H7 (cell line): ENCODE measurements at regions not wholly inside any gene's neighbourhood (a gene's known extent, or its start where the extent isn't known, plus 50 kb on each side); places are given as distances from the start of the nearest gene placed in this dataset.

ENCODE experiments used
- DNase-seq: peaks from one replicate; pipeline ENCODE4 v3.0.0; 2012
- H3K27me3 ChIP-seq: 2 replicates; pipeline ENCODE4 v1.6.0; 2011; ENCODE audit warnings: mild to moderate bottlenecking, low read length; ENCODE audit not compliant: control insufficient read depth, insufficient read depth
- H3K36me3 ChIP-seq: replicated peaks from 2 replicates; pipeline ENCODE4 v1.5.1; 2011; ENCODE audit warnings: low read length; ENCODE audit not compliant: control insufficient read depth, insufficient read depth
- H3K4me3 ChIP-seq: 2 replicates; pipeline ENCODE4 v1.5.1; 2011; ENCODE audit warnings: low read depth, mild to moderate bottlenecking, control low read depth, low read length, moderate library complexity; ENCODE audit not compliant: insufficient read depth

GRCh38 chr9:86795823-86796553 is 151.3 kb downstream of the GAS1 start:
- Histone ChIP-seq H3K27me3 (no peaks in the 10 kb centered on the region), H3K4me3 (no peak overlapping the region), H3K36me3 (no peaks in the 10 kb centered on the region)
- DNase-seq = no peak

- no peaks in the 10 kb centered on the region for H3K27me3 ChIP-seq
- H3K36me3 ChIP-seq = no peaks in the 10 kb centered on the region
- H3K4me3 ChIP-seq = no peak overlapping the region
- DNase-seq = no peak
These were observed 152.3 kb downstream of the GAS1 start for GRCh38 chr9:86795047-86795442.

DNA sequence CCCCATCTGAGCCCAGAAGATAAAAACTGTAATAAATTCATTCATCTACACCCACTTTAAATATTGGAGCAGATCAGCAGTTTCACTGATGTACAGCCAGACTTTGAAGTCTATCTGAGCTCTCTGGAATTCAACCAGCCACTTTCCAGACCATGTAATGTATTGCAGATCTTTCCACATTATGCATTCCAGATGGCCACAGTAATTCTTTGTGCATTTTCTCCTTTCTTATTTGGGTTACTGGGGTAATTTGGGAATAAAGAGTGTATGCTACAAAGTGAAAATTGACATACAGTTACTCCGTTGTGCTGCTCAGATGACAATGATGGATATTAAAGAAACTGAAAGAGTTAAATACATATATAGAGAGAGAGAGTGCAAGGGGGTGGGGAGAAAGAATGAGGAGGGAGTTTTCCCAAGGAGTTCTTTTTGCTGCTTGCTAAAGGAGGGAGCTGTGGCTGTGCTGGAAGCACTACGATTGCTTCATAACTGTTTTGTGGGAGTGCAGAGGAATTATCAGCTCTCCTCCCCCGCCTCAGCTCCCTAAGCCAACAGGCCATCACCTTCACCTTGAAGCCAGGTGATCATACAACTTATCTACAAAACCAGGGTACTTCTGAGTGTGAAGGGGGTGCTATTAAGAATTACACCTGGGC is 152.8 kb downstream of the GAS1 start:
- no peak for DNase-seq
- Histone ChIP-seq H3K27me3 (no peaks in the 10 kb centered on the region), H3K36me3 (no peaks in the 10 kb centered on the region), H3K4me3 (no peak overlapping the region)

GRCh38 chr9:86792136-86792535 is 155.2 kb downstream of the GAS1 start:
- no peak for DNase-seq
- Histone ChIP-seq H3K27me3 (no peaks in the 10 kb centered on the region), H3K4me3 (no peak overlapping the region), H3K36me3 (no peaks in the 10 kb centered on the region)

- H3K36me3 ChIP-seq = no peaks in the 10 kb centered on the region
- DNase-seq = no peak
- H3K4me3 ChIP-seq = no peak overlapping the region
These were observed 156.5 kb downstream of the GAS1 start for GRCh38 chr9:86790805-86791204.

GRCh38 chr9:86788456-86788855 is 158.8 kb downstream of the GAS1 start:
- no peak for DNase-seq
- Histone ChIP-seq H3K4me3 (no peak overlapping the region), H3K36me3 (no peaks in the 10 kb centered on the region), H3K27me3 (no peaks in the 10 kb centered on the region)

More at GRCh38 chr9:86790805-86791204, 156.5 kb downstream of the GAS1 start:
- H3K27me3 ChIP-seq = no peaks in the 10 kb centered on the region

DNA sequence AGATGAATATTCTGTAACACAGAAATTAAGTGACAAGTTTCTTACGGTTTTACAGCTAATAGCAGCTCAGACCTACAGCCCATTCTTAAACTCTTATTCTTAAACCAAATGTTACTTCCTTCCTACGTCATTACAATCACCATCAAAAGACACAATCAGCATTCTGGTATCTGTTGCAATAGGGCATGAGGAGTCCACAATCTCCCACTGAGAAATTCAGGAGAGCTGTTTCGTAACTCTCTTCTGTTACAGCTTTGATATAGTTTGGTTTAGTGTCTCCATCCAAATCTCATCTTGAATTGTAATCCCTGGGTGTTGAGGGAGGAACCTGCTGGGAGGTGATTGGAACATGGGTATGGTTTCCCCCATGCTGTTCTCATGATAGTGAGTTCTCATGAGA is 163.4 kb downstream of the GAS1 start:
- H3K36me3 ChIP-seq = no peaks in the 10 kb centered on the region
- no peak overlapping the region for H3K4me3 ChIP-seq
- DNase-seq = no peak
- no peaks in the 10 kb centered on the region for H3K27me3 ChIP-seq

DNA sequence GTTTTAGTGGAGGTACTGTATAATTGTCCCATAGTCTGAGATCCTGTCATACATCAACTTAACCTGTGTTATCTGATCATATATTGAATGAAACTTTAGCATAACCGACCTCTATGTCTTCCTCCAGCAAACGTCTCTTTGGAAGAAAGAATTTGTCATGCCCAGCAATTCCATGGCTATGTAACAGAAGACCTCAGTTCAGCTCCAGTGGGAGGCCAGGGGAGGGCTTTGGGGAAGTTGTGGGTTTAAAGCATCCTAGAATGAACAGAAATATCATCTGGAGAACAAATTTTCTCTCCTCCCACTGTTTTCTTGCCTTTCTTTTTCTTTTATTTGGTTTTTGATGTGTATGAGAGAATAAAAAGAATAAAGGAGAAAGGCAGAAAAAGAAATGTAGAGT is 164.5 kb downstream of the GAS1 start:
- H3K36me3 ChIP-seq = no peaks in the 10 kb centered on the region
- no peaks in the 10 kb centered on the region for H3K27me3 ChIP-seq
- H3K4me3 ChIP-seq = no peak overlapping the region
- DNase-seq = no peak

- Histone ChIP-seq H3K4me3 (no peak overlapping the region), H3K36me3 (no peaks in the 10 kb centered on the region), H3K27me3 (no peaks in the 10 kb centered on the region)
- no peak for DNase-seq
These were observed 168.5 kb downstream of the GAS1 start for GRCh38 chr9:86778761-86779160.

- H3K4me3 ChIP-seq = no peak overlapping the region
- no peak for DNase-seq
- H3K27me3 ChIP-seq = no peaks in the 10 kb centered on the region
- H3K36me3 ChIP-seq = no peaks in the 10 kb centered on the region
These were observed 171.6 kb downstream of the GAS1 start for GRCh38 chr9:86775718-86776117.

- Histone ChIP-seq H3K36me3 (no peaks in the 10 kb centered on the region), H3K27me3 (no peaks in the 10 kb centered on the region), H3K4me3 (no peak overlapping the region)
- no peak for DNase-seq
These were observed 173.2 kb downstream of the GAS1 start for GRCh38 chr9:86774116-86774515.

DNA sequence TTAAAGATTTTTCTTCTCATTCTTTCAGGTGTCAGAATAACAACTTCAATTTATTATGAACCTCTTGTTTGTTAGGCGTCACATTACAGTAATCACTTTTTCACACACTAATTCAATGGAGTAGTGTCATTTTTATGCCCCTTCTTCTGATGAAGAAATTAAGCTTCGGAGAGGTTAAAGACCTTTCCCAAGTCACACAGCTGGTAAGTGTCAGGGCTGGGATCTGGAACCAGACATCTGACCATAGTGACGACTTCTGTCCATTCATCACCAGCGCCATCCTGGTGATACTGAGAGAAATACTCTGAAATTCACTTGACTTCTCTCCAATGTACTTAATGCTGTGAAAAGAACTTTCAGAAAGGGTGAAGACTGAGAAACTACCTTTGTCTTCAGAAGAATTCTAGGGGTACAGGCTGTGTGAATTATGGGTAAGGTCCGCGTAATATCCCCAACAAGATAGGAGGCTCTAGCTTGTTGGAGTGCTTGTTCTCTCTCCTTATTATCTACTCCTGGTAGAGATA is 173.8 kb downstream of the GAS1 start:
- H3K27me3 ChIP-seq = no peaks in the 10 kb centered on the region
- H3K36me3 ChIP-seq = no peaks in the 10 kb centered on the region
- no peak for DNase-seq
- no peak overlapping the region for H3K4me3 ChIP-seq

- no peak overlapping the region for H3K4me3 ChIP-seq
These were observed 174.7 kb downstream of the GAS1 start for GRCh38 chr9:86772635-86772993.

GRCh38 chr9:86771941-86772634 is 175.2 kb downstream of the GAS1 start:
- DNase-seq = no peak
- H3K36me3 ChIP-seq = no peaks in the 10 kb centered on the region
- H3K27me3 ChIP-seq = no peaks in the 10 kb centered on the region
- H3K4me3 ChIP-seq = no peak overlapping the region

More at GRCh38 chr9:86772635-86772993, 174.7 kb downstream of the GAS1 start:
- no peak for DNase-seq
- H3K36me3 ChIP-seq = no peaks in the 10 kb centered on the region
- H3K27me3 ChIP-seq = no peaks in the 10 kb centered on the region

DNA sequence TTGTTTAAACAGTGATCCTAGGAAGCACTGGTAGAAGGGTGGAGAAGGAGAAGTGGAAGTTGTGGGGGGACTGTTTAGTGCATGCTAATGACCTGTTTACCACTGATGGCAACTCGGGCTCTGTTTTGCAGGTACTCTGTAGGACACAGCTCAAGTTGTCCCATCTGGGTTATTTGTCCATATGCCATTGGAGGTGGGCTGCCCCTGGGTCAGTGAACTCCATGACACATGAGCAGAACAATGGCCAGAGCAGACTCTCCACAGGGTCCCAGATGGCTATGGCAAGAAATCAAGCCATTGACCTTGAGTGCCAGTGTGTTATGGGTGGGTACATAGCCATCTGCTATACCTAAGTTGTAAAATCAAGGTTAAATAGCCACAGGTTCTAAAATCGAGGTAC is 175.9 kb downstream of the GAS1 start:
- no peak for DNase-seq
- H3K27me3 ChIP-seq = no peaks in the 10 kb centered on the region
- no peak overlapping the region for H3K4me3 ChIP-seq
- no peaks in the 10 kb centered on the region for H3K36me3 ChIP-seq
